Esophagus squamous epithelium (tissue), 4 donors: ENCODE measurements at regions not wholly inside any gene's neighbourhood (a gene's known extent, or its start where the extent isn't known, plus 50 kb on each side); places are given as distances from the start of the nearest gene placed in this dataset.

Experiments
- CTCF ChIP-seq, 6 experiments: fragments of 450-650 bp in 4 of 6; fragments of 200-600 bp in 2 of 6; sonication (generic) in 2 of 6; IDR thresholded peaks; one replicate each; pipeline ENCODE4 v1.5.1; 2016 to 2019; ENCODE audit warnings: antibody characterized with exemption in 6 of 6, mild to moderate bottlenecking in 4 of 6, moderate library complexity in 4 of 6
- POLR2A ChIP-seq, 4 donors: fragments of 450-650 bp; IDR thresholded peaks; one replicate each; pipeline ENCODE4 v1.6.1; 2017; ENCODE audit warnings: antibody characterized with exemption in 4 of 4, mild to moderate bottlenecking in 4 of 4, moderate library complexity in 3 of 4

- TF ChIP-seq CTCF (IDR thresholded peaks at IDR 0.05) (no peak), POLR2A (IDR thresholded peaks at IDR 0.05) (no peak)
These were observed 655.0 kb upstream of the HS3ST5 start for GRCh38 chr6:114997813-114998292.
